ENCODE measurements at regions not wholly inside any gene's neighbourhood (a gene's known extent, or its start where the extent isn't known, plus 50 kb on each side); places are given as distances from the start of the nearest gene placed in this dataset.
A peak's percentile ranks its signal among the peaks of the same experiment; 100 is the strongest.
"Not testable (repeated sequence)": the region's sequence is repeated elsewhere in the genome, so short reads cannot be mapped to it uniquely, and the experiment has no call there.

DNA sequence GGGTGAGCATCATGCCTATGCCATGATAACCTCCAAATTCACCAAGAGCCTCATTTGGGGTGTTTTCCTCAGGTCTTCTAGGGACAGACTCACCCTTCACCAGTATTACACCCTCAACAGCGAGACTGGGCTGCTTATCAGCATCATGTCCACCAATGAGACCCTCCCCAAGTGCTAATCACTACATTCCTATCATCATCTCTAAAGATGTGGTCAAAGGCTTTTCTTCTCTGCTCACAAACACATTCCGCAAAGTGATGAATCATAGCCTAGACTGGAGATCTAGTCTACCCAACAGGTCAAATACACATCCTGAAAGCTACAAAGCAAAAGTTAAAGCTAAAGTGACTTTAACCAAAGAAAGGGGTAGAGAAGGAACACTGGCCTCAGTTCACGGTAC is 75.3 kb upstream of the C7orf33 start:
- DNase-seq, result no peak

DNA sequence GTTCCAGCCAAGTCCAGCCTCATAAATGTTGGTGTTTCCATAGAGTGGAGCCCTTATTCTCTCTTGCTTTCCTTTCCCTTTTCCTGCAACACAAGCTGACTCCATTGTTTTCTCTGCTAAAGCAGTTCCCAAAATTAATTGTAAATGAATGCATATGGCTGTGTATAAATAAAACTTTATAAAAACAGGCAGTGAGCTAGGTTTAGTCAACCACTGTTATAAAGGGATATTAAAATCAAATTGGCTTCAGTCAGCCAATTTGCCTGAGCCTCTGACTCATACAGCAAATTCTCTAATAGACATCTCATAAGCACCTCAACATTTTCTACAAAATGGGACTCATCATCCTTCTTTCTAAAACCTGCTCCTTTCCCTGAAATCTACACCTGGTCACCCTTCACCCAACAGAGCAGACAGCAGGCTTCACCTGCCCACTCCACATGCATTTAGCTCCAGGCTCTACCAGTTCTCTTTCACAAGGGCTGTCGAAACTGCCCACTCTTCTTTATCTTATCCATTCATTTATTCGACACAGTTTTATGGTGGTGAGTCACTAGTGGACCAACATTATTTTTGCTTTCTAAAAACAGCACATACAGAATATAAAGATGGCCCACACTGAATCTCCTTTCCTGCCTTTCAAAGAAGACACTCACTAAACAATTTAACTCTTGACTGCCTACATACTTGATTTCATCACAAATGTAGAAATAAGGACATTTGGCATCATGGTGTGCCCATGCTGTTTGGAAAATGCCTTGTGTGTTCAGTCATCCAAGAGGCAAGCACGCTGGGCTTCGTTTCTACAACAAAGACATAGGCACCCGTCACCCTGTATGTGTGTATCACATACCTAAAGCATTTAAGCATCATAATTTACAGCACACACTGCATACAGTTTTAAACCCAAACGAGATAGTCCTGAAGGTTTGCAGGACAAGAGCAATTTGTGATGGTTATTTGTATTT is 74.6 kb upstream of the C7orf33 start:
- DNase-seq, result no peak

DNA sequence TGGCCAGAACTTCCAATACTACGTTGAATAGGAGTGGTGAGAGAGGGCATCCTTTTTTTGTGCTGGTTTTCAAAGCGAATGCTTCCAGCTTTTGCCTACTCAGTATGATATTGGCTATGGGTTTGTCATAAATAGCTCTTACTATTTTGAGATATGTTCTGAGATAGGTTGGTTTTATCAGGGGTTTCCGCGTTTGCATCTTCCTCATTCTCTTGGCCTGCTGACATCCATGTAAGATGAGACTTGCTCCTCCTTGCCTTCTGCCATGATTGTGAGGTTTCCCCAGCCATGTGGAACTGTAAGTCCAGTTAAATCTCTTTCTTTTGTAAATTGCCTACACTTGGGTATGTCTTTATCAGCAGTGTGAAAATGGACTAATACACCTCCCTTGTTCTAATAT is 71.2 kb upstream of the C7orf33 start:
- DNase-seq, result not testable (repeated sequence)

DNA sequence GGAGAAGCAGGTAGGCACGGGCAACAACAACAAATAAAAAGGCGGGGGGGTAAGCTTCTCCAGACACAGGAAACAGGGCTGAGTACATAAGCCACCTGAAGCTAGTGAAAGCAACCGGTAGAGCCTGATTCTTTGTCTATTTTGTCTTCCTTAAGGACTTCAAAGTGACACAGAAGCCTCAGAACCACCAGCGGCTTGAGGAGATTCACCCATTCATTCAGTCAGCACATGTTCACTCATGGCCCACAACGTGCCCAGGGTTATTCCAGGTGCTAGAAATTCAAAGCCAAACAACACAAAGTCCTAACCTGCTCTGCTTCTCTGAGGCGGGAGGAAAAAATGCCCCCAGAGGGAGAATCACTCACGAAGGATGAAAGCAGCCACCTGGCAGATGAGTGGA is 69.3 kb upstream of the C7orf33 start:
- DNase-seq, result no peak

DNA sequence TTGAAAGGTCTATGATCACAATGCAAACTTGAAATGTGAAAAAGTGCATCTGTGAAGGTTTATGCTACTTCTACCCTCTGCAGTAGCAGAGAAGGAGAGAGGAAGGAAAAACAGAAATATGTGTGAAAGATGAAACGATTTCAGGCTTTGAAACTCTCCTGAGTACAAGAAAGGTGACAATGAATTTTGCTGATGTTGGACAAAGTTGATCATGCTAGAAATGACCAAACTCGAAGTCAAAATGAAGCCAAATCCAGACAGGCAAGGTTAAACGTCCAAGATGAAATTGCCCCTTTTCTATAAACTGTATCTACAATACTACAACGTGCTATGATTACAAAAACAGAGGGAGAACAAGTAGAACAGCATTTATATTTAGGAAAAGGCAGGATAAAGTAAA is 67.0 kb upstream of the C7orf33 start:
- DNase-seq, result no peak

DNA sequence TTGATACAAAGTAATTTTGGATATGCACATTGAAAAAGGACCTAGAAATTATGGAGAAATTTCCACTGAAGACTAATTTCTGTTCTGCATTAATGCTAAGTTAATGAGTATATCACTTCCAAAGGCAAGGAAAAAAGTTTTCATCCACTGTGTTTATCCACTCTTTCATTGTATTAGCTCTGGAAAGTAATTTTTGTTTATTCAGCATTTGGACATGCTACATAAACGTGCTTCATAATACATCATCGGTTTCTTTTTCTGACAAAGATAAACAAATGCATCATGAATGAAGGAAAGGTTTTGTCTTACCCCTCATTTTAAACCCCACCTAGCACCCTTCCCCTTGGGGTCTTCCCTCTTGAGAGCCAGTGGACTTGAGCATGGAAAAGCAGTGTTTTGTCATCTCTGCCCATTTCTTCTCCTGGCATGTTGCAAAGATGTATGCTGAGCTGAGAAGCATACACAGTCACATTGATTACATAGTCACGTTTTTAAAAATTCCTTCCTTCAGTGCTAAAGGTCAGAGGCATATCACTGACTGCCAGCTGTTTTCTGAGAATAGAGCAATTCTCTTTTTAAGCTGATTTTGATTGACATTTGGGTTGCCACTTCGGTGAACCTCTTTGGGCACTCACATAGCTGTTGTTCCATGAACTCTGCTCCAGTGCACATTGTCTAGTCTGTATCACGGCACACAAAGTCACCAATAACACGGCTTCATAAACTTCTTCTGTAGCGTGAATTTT is 65.9 kb upstream of the C7orf33 start:
- DNase-seq, result no peak

DNA sequence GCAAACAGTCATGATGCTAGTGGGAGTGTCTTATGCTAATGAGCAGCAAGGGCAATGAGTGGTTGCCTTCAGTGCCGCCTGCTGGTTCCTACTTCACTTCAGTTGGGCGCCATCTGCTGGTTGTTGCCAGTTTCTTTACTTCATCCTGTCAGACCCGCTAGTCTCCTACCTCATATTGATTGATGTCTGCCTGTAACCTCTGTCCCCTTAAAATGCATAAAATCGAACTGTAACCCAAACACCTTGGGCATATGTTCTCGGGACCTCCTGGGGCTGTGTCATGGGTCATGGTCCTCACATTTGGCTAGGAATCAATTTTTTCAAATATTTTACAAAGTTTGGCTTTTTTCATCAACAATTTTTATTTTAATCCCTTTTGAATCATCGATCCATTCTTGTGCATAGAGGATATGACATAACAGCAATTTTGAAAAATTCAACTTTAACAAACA is 62.8 kb upstream of the C7orf33 start:
- DNase-seq, result peak; percentile 91 to 93

DNA sequence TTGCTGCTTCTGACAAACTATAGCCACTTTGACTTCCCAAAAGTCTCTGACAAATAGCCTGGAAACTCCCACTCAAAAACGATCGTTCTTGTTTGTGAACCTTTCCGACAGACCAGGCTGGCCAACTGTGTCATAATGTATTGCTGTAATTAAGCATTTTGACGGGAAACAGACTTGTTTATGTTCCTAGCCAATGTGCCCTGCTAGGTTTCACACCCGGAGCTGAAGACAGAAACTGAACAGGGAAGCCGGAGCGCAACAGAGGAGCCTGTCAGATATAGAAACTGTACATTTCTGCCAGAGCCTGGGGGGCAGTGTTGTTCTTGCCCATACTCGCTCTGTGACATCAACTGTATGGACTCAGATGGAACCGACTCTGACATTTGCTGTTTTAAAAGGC is 55.3 kb upstream of the C7orf33 start:
- DNase-seq, result peak; percentile 54 to 56

DNA sequence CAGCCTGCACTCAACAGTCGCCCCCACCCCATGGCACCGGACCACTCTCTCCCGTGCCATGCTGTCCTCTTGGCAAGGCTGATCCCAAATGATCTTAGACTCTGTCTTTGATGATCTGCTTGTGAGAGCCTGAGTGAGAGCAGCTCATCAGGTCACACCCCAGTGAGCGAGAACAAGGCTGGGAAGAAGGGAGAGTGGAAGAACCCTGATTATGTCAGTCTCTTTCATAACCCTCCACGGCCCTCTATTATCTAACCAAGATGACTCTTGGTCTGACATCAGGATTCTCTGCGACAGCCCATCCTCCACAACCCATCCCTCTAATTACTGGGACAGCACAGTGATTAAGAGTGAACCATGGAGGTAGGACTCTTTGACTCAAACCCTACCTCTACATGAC is 53.1 kb upstream of the C7orf33 start:
- DNase-seq, result no peak

DNA sequence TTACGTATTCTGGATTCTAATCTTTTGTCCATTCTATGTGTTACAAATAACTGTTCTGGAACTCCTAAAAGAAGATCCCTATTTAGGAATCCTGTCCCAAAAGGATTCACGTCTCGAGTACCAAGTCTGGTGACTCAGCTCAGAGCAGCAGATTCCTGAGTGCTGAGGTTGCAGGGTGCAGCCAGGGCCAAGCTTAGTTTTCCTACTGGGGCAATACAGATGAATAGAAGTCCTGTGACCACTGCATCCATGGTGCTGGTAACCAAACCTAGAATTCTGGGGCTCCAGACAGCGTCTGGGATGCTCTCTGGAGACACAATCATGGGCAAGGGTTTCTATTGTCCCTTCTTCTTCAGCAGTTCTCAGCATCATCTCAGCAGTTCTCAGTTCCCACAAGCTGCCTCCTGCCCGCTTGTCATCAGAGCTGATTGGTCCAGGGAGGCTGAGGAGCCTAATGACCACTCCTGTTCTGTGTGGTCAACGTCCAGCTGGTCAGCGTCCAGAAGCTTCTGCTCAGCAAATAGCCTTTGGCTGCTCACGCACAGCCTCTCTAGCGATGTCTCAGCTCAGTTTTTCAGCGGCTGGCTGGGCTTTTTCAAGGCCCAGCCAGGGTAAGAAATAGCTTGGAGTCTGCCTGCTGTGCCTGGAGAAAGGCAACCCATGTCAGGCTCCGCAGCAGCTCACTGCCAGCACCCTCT is 50.4 kb upstream of the C7orf33 start:
- no peak for DNase-seq

Measured in activated T-cell treated with anti-CD3 and anti-CD28 coated beads, Interleukin-2, amount 50 U/mL, for 48 hours (primary cell).